GM23338 (cell line): ENCODE measurements at regions not wholly inside any gene's neighbourhood (a gene's known extent, or its start where the extent isn't known, plus 50 kb on each side); places are given as distances from the start of the nearest gene placed in this dataset.
"Not testable (repeated sequence)": the region's sequence is repeated elsewhere in the genome, so short reads cannot be mapped to it uniquely, and the experiment has no call there.

Source experiments
- ATAC-seq: fragments of 200-7000 bp; cut with Tn5 transposase; 3 replicates; pipeline ENCODE4 v1.9.1; 2020
- DNase-seq: peaks from one replicate; pipeline ENCODE4 v3.0.0-alpha.2; 2015; ENCODE audit warnings: low spot score
- H2AFZ ChIP-seq: fragments of 200-600 bp; sonication (generic); 2 replicates; pipeline ENCODE4 v1.8.0; 2016; ENCODE audit warnings: antibody characterized with exemption, mild to moderate bottlenecking, moderate library complexity
- H3F3A ChIP-seq: fragments of 200-600 bp; sonication (generic); replicated peaks from 2 replicates; pipeline ENCODE4 v1.8.0; 2017; ENCODE audit warnings: antibody characterized with exemption, mixed run types, low read depth
- H3K27ac ChIP-seq: fragments of 200-600 bp; sonication (generic); 2 replicates; pipeline ENCODE4 v1.6.1; 2016; ENCODE audit warnings: low read depth
- H3K27me3 ChIP-seq: fragments of 200-600 bp; sonication (generic); 2 replicates; pipeline ENCODE4 v1.8.0; 2016; ENCODE audit warnings: mild to moderate bottlenecking, mixed run types, moderate library complexity; ENCODE audit not compliant: insufficient read depth
- H3K36me3 ChIP-seq: fragments of 200-600 bp; sonication (generic); 2 replicates; pipeline ENCODE4 v1.8.0; 2016; ENCODE audit warnings: mild to moderate bottlenecking; ENCODE audit not compliant: insufficient read depth
- H3K4me1 ChIP-seq: fragments of 200-600 bp; sonication (generic); 2 replicates; pipeline ENCODE4 v1.8.0; 2016; ENCODE audit warnings: mild to moderate bottlenecking, moderate library complexity; ENCODE audit not compliant: insufficient read depth
- H3K4me2 ChIP-seq: fragments of 200-600 bp; sonication (generic); 2 replicates; pipeline ENCODE4 v1.7.1; 2017; ENCODE audit warnings: mixed run types
- H3K4me3 ChIP-seq: fragments of 200-600 bp; sonication (generic); 2 replicates; pipeline ENCODE4 v1.6.1; 2016; ENCODE audit warnings: mixed run types
- H3K79me2 ChIP-seq: fragments of 200-600 bp; sonication (generic); replicated peaks from 2 replicates; pipeline ENCODE4 v1.8.0; 2017; ENCODE audit warnings: mild to moderate bottlenecking; ENCODE audit not compliant: insufficient read depth
- H3K9me2 ChIP-seq: fragments of 200-600 bp; sonication (generic); 2 replicates; pipeline ENCODE4 v1.8.0; 2017; ENCODE audit not compliant: insufficient read depth
- H4K20me1 ChIP-seq: fragments of 200-600 bp; sonication (generic); replicated peaks from 2 replicates; pipeline ENCODE4 v1.8.0; 2017; ENCODE audit warnings: mild to moderate bottlenecking; ENCODE audit not compliant: insufficient read depth
- H3K27ac Mint-ChIP-seq: 2 replicates; pipeline ENCODE4 v1.8.0; 2020; ENCODE audit warnings: inconsistent platforms, mild to moderate bottlenecking, moderate library complexity, mixed read lengths
- H3K27me3 Mint-ChIP-seq: 3 replicates; pipeline ENCODE4 v1.8.0; 2022; ENCODE audit warnings: low read depth, mild to moderate bottlenecking, moderate library complexity, mixed read lengths, inconsistent platforms; ENCODE audit not compliant: insufficient read depth, poor library complexity
- H3K36me3 Mint-ChIP-seq: 3 replicates; pipeline ENCODE4 v1.8.0; 2021; ENCODE audit warnings: low read depth, mild to moderate bottlenecking, inconsistent platforms, moderate library complexity, mixed read lengths
- H3K4me1 Mint-ChIP-seq: 3 replicates; pipeline ENCODE4 v1.8.0; 2020; ENCODE audit warnings: mild to moderate bottlenecking, inconsistent platforms, mixed read lengths
- H3K4me3 Mint-ChIP-seq: 3 replicates; pipeline ENCODE4 v1.8.0; 2021; ENCODE audit warnings: moderate library complexity, mild to moderate bottlenecking, inconsistent platforms, mixed read lengths
- H3K9me3 Mint-ChIP-seq: 3 replicates; pipeline ENCODE4 v1.8.0; 2020; ENCODE audit warnings: moderate library complexity, mild to moderate bottlenecking, inconsistent platforms, mixed read lengths
- CREB1 ChIP-seq: fragments of 250-450 bp; sonication (Bioruptor Pico); IDR thresholded peaks from 2 replicates; pipeline ENCODE4 v1.5.0; 2020; ENCODE audit warnings: low read depth, mild to moderate bottlenecking, moderate library complexity
- CTCF ChIP-seq, 2 experiments: fragments of 200-600 bp in 1 of 2; sonication (generic) in 1 of 2; conservative IDR thresholded peaks; 2 replicates each; pipeline versions ENCODE4 v1.5.1 to v1.6.1; 2016 to 2017; ENCODE audit warnings: antibody characterized with exemption in 2 of 2, low read depth in 2 of 2, mild to moderate bottlenecking in 2 of 2, moderate library complexity in 1 of 2
- EZH2 ChIP-seq: fragments of 200-600 bp; sonication (generic); IDR thresholded peaks from one replicate; pipeline ENCODE4 v1.8.0; 2017; ENCODE audit warnings: antibody characterized with exemption, mild to moderate bottlenecking, low read depth; ENCODE audit not compliant: unreplicated experiment
- EZH2phosphoT487 ChIP-seq: fragments of 200-600 bp; sonication (generic); IDR thresholded peaks from one replicate; pipeline ENCODE4 v1.8.1; 2018; ENCODE audit warnings: antibody characterized with exemption; ENCODE audit not compliant: unreplicated experiment
- NANOG ChIP-seq: IDR thresholded peaks from 2 replicates; pipeline ENCODE4 v1.6.1; 2016; ENCODE audit warnings: antibody characterized with exemption, borderline replicate concordance
- REST ChIP-seq: IDR thresholded peaks from one replicate; pipeline ENCODE4 v1.6.1; 2018; ENCODE audit warnings: antibody characterized with exemption; ENCODE audit not compliant: unreplicated experiment
- STAT1 ChIP-seq: IDR thresholded peaks from one replicate; pipeline ENCODE4 v1.6.1; 2016; ENCODE audit warnings: antibody characterized with exemption; ENCODE audit not compliant: unreplicated experiment
- ZNF114 ChIP-seq: fragments of 250-450 bp; sonication (Bioruptor Pico); IDR thresholded peaks from 2 replicates; pipeline ENCODE4 v1.5.0; 2020; ENCODE audit warnings: mild to moderate bottlenecking, moderate library complexity
- ZNF462 ChIP-seq: fragments of 250-450 bp; sonication (Bioruptor Pico); IDR thresholded peaks from 2 replicates; pipeline ENCODE4 v1.5.0; 2020; ENCODE audit warnings: mild to moderate bottlenecking, moderate library complexity

GRCh38 chr10:118422241-118422640 lies 80.1 kb upstream of the FAM204A start:
- Histone ChIP-seq H3K36me3 (no peaks in the 10 kb centered on the region), H3K4me1 (peaks cover 5% of the 10 kb centered on the region; the same call in 1 of the 2 replicates), H3K9me2 (no peaks in the 10 kb centered on the region), H3K4me3 (no peak overlapping the region), H3K27ac (no peak overlapping the region), H4K20me1 (no peaks in the 10 kb centered on the region), H3K27me3 (no peaks in the 10 kb centered on the region), H2AFZ (no peak overlapping the region), H3K79me2 (no peaks in the 10 kb centered on the region), H3K4me2 (no peak overlapping the region), H3F3A (no peaks in the 10 kb centered on the region)
- no peaks in the 10 kb centered on the region for H3K9me3 Mint-ChIP-seq
- H3K4me1 Mint-ChIP-seq = peaks cover 2% of the 10 kb centered on the region; the same call in 2 of the 3 replicates
- ATAC-seq (no peak), DNase-seq (no peak)
- TF ChIP-seq CTCF (conservative IDR thresholded peaks at IDR 0.05; ENCODE audit: low read depth in 2 of 2) (no peak), ZNF114 (no peak), ZNF462 (CRISPR knock-in tag) (no peak), NANOG (no peak), STAT1 (no peak), EZH2 (no peak), EZH2phosphoT487 (no peak), REST (no peak), CREB1 (no peak)
- H3K36me3 Mint-ChIP-seq = no peaks in the 10 kb centered on the region
- no peaks in the 10 kb centered on the region for H3K27me3 Mint-ChIP-seq
- no peak overlapping the region for H3K27ac Mint-ChIP-seq
- no peak overlapping the region for H3K4me3 Mint-ChIP-seq

- H3K79me2 ChIP-seq, H3F3A ChIP-seq, H3K9me3 Mint-ChIP-seq, H3K27me3 ChIP-seq, H3K27me3 Mint-ChIP-seq, H3K27ac Mint-ChIP-seq, H3K4me3 Mint-ChIP-seq, H3K36me3 Mint-ChIP-seq, H3K4me1 Mint-ChIP-seq, H3K36me3 ChIP-seq, H3K4me2 ChIP-seq, H3K4me1 ChIP-seq, H3K27ac ChIP-seq, DNase-seq, H4K20me1 ChIP-seq, H3K9me2 ChIP-seq, H3K4me3 ChIP-seq, ATAC-seq, H2AFZ ChIP-seq: not testable (repeated sequence)
Measured at GRCh38 chr10:118420049-118420448, 77.9 kb upstream of the FAM204A start.
